ENCODE measurements at regions not wholly inside any gene's neighbourhood (a gene's known extent, or its start where the extent isn't known, plus 50 kb on each side); places are given as distances from the start of the nearest gene placed in this dataset.

DNA sequence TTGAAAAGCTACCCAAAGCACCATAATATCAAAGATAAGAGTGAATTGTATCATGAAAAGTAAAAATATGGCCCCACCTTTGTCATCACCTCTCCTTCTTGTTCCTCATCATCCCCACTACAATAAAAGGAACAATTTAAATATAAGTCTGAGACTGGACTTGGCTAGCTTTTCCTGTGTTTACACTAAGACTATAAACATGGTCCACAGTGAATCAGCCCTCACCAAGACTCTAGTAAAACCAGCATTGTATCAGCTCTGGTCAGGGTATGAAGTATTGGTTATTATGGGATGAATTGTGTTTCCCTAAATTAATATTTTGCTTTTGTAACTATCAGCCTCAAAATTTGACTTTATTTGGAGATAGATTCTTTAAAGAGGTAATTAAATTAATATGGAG lies 105.4 kb downstream of the SLC25A46 start:
- TF ChIP-seq ZBTB7A (IDR thresholded peaks at IDR 0.05; ENCODE audit: low read depth): no peak
- TF ChIP-seq EP300 (IDR thresholded peaks at IDR 0.05; ENCODE audit: borderline replicate concordance): no peak
- TF ChIP-seq CEBPB (IDR thresholded peaks at IDR 0.05): no peak

DNA sequence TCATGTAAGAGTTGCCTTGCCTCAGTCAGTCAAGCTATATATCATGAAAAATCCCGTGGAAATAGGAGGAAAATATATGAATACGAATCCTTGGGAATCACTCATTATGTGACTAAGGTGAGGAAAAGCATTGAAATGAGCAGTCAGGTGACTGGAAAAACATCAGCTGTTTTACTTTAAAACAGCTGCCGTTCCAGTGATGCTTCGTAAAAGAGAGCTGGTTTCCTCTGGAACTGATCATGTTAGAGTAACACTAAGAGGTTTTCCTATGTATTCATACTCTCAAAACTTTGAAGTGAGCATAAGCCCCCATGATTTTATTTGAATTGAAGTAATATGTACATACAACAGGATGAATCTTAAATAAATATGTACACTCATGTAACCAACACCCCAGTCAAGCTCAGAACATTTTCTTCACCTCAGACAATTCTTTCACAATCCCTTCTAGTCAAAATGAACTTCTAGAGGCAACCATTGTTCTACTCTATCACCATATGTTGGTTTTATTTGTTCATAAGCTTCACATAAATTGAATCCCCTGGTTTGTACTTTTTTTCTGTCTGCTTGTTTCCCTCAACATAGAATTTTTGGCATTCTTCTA lies 107.7 kb downstream of the SLC25A46 start:
- TF ChIP-seq NFIC (IDR thresholded peaks at IDR 0.05): no peak

DNA sequence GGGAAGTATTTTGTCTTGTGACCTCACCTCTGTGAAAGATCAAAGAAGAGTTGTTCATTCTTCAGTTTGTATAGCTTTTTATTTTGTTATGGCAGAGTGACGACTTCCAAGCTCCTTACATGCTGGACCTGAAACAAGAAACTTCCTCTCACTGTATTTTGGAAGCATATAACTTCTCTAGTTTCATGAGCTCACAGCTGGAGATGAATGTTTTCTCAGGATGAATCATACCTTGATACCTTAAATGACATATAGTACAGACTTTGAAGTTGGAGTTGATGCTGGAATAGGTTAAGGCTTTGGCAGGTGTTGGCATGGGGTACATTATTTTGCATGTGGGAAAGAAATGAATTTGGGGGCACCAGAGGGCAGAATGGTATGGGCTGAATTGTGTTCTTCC lies 112.5 kb downstream of the SLC25A46 start:
- TF ChIP-seq TEAD4 (IDR thresholded peaks at IDR 0.05) (no peak), EP300 (IDR thresholded peaks at IDR 0.05; ENCODE audit: borderline replicate concordance) (no peak), YY1 (IDR thresholded peaks at IDR 0.05; ENCODE audit: low read depth) (no peak), EGR1 (IDR thresholded peaks at IDR 0.05) (no peak), ZBTB7A (IDR thresholded peaks at IDR 0.05; ENCODE audit: low read depth) (no peak), CREB1 (IDR thresholded peaks at IDR 0.05; ENCODE audit: low read depth) (no peak), RAD21 (IDR thresholded peaks at IDR 0.05; ENCODE audit: low read depth) (no peak), CEBPB (IDR thresholded peaks at IDR 0.05) (no peak), TAF1 (IDR thresholded peaks at IDR 0.05; ENCODE audit: low read depth) (no peak), TCF12 (IDR thresholded peaks at IDR 0.05; ENCODE audit: low read depth) (no peak), NFIC (IDR thresholded peaks at IDR 0.05) (no peak), FOXM1 (IDR thresholded peaks at IDR 0.05; ENCODE audit: borderline replicate concordance, low read depth) (no peak)
- TF ChIP-seq, protein P1, sequence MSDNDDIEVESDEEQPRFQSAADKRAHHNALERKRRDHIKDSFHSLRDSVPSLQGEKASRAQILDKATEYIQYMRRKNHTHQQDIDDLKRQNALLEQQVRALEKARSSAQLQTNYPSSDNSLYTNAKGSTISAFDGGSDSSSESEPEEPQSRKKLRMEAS (IDR thresholded peaks at IDR 0.05): no peak
- TF ChIP-seq, protein P2, sequence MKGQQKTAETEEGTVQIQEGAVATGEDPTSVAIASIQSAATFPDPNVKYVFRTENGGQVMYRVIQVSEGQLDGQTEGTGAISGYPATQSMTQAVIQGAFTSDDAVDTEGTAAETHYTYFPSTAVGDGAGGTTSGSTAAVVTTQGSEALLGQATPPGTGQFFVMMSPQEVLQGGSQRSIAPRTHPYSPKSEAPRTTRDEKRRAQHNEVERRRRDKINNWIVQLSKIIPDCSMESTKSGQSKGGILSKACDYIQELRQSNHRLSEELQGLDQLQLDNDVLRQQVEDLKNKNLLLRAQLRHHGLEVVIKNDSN (IDR thresholded peaks at IDR 0.05): no peak
- TF ChIP-seq, protein P3, sequence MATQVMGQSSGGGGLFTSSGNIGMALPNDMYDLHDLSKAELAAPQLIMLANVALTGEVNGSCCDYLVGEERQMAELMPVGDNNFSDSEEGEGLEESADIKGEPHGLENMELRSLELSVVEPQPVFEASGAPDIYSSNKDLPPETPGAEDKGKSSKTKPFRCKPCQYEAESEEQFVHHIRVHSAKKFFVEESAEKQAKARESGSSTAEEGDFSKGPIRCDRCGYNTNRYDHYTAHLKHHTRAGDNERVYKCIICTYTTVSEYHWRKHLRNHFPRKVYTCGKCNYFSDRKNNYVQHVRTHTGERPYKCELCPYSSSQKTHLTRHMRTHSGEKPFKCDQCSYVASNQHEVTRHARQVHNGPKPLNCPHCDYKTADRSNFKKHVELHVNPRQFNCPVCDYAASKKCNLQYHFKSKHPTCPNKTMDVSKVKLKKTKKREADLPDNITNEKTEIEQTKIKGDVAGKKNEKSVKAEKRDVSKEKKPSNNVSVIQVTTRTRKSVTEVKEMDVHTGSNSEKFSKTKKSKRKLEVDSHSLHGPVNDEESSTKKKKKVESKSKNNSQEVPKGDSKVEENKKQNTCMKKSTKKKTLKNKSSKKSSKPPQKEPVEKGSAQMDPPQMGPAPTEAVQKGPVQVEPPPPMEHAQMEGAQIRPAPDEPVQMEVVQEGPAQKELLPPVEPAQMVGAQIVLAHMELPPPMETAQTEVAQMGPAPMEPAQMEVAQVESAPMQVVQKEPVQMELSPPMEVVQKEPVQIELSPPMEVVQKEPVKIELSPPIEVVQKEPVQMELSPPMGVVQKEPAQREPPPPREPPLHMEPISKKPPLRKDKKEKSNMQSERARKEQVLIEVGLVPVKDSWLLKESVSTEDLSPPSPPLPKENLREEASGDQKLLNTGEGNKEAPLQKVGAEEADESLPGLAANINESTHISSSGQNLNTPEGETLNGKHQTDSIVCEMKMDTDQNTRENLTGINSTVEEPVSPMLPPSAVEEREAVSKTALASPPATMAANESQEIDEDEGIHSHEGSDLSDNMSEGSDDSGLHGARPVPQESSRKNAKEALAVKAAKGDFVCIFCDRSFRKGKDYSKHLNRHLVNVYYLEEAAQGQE (IDR thresholded peaks at IDR 0.05; ENCODE audit: low read depth): no peak

DNA sequence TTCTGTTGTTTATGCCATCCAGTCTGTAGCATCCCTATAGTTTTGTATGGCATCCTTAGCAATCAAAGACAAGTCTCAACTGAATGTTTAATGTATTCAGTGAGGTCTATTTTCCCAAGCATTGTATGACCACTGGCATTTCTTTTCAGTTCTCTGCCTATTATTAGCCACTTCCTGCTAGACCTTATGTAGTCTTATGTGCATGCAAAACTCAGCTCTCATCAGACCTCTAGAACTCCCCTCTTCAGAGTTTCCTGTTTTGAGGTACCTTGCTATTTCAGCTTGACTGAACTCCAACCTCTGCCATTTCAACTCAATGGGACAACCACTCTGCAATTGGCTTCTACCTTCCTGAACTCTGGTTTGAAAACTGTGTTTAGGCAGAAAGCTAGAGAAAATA lies 113.2 kb downstream of the SLC25A46 start:
- TF ChIP-seq CEBPB (IDR thresholded peaks at IDR 0.05) (no peak), TAF1 (IDR thresholded peaks at IDR 0.05; ENCODE audit: low read depth) (no peak), EP300 (IDR thresholded peaks at IDR 0.05; ENCODE audit: borderline replicate concordance) (no peak), YY1 (IDR thresholded peaks at IDR 0.05; ENCODE audit: low read depth) (no peak), TCF12 (IDR thresholded peaks at IDR 0.05; ENCODE audit: low read depth) (no peak)
- TF ChIP-seq, protein P2 (IDR thresholded peaks at IDR 0.05): no peak
- TF ChIP-seq, protein P3 (IDR thresholded peaks at IDR 0.05; ENCODE audit: low read depth): no peak

DNA sequence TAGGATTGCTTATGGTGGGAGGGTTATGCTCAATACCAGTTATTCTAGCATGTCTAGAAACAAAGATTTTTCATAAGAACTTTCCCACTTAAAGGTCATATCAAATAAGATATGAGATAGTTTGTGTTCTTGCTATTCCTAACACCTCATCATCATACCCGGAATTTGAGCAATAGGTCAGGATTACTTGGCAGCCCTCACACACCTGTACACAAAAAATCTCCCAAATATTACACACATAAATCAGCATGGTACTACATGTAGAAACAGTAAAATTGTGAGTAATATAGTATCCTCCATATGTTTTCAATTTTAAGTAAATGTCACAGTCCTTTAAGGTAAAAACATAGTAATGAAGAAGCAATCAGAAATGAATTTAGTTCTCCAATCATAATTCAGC lies 113.7 kb downstream of the SLC25A46 start:
- no peak for TF ChIP-seq CREB1 (IDR thresholded peaks at IDR 0.05; ENCODE audit: low read depth)
- TF ChIP-seq TAF1 (IDR thresholded peaks at IDR 0.05; ENCODE audit: low read depth): no peak
- no peak for TF ChIP-seq ZBTB7A (IDR thresholded peaks at IDR 0.05; ENCODE audit: low read depth)
- no peak for TF ChIP-seq EP300 (IDR thresholded peaks at IDR 0.05; ENCODE audit: borderline replicate concordance)
- TF ChIP-seq YY1 (IDR thresholded peaks at IDR 0.05; ENCODE audit: low read depth): no peak
- no peak for TF ChIP-seq RAD21 (IDR thresholded peaks at IDR 0.05; ENCODE audit: low read depth)
- no peak for TF ChIP-seq CEBPB (IDR thresholded peaks at IDR 0.05)
- TF ChIP-seq TCF12 (IDR thresholded peaks at IDR 0.05; ENCODE audit: low read depth): no peak
- TF ChIP-seq FOXM1 (IDR thresholded peaks at IDR 0.05; ENCODE audit: borderline replicate concordance, low read depth): no peak
- TF ChIP-seq, protein P1 (IDR thresholded peaks at IDR 0.05): no peak
- TF ChIP-seq TEAD4 (IDR thresholded peaks at IDR 0.05): no peak
- no peak for TF ChIP-seq NFIC (IDR thresholded peaks at IDR 0.05)
- TF ChIP-seq, protein P3 (IDR thresholded peaks at IDR 0.05; ENCODE audit: low read depth): no peak
- TF ChIP-seq EGR1 (IDR thresholded peaks at IDR 0.05): no peak

Measured in Ishikawa (cell line).